Aorta (tissue), 5 donors: ENCODE measurements at regions not wholly inside any gene's neighbourhood (a gene's known extent, or its start where the extent isn't known, plus 50 kb on each side); places are given as distances from the start of the nearest gene placed in this dataset.
A peak's percentile ranks its signal among the peaks of the same experiment; 100 is the strongest.

Experiments used
- ATAC-seq: fragments of 200-7000 bp; cut with Tn5 transposase; one replicate; pipeline ENCODE4 v1.9.1; 2022; ENCODE audit warnings: moderate library complexity; ENCODE audit not compliant: low FRiP score
- DNase-seq, 2 donors: peaks; one replicate each; pipeline ENCODE4 v3.0.0-alpha.2; 2020
- H3K27ac ChIP-seq, 2 donors: one replicate each; pipeline ENCODE4 v1.5.1; 2013; ENCODE audit warnings: low read length in 2 of 2, mild to moderate bottlenecking in 2 of 2, moderate library complexity in 2 of 2, control low read depth in 1 of 2, inconsistent platforms in 1 of 2, low read depth in 1 of 2
- H3K27me3 ChIP-seq, 2 donors: one replicate each; pipeline ENCODE4 v1.6.1; 2013; ENCODE audit warnings: control low read depth in 1 of 2, low read length in 1 of 2, mild to moderate bottlenecking in 1 of 2, moderate library complexity in 1 of 2; ENCODE audit not compliant: insufficient read depth in 2 of 2, control insufficient read depth in 1 of 2
- H3K36me3 ChIP-seq, 2 donors: one replicate each; pipeline ENCODE4 v1.6.1; 2013; ENCODE audit warnings: control low read depth in 1 of 2, low read length in 1 of 2, mild to moderate bottlenecking in 1 of 2; ENCODE audit not compliant: insufficient read depth in 2 of 2, control insufficient read depth in 1 of 2
- H3K4me1 ChIP-seq, 2 donors: one replicate each; pipeline ENCODE4 v1.6.1; 2013; ENCODE audit warnings: low read length in 2 of 2, control low read depth in 1 of 2, mild to moderate bottlenecking in 1 of 2, moderate library complexity in 1 of 2; ENCODE audit not compliant: insufficient read depth in 2 of 2, control insufficient read depth in 1 of 2
- H3K4me3 ChIP-seq, 2 donors: one replicate each; pipeline ENCODE4 v1.5.1; 2013; ENCODE audit warnings: low read length in 2 of 2, control low read depth in 1 of 2, mild to moderate bottlenecking in 1 of 2
- H3K9me3 ChIP-seq: one replicate; pipeline ENCODE4 v1.6.1; 2013; ENCODE audit warnings: mild to moderate bottlenecking, low read length; ENCODE audit not compliant: control insufficient read depth
- WGBS, 2 donors: extraction: QIAGEN DNeasy Blood & Tissue Kit; methylation state at CpG; one replicate each; pipeline ENCODE4 v1.1.7; 2013; 5-methylcytosine and 5-hydroxymethylcytosine counted together
- intact Hi-C, 2 donors: fragments of 100-400 bp; cut with DNase I; formaldehyde crosslinking; loops; one replicate each; pipeline versions ENCODE4 v1.14.2 to v1.15.0; 2022
- donor health status: healthy with polysubstance abuse.
- donor health status: Bipolar disorder and iron deficiency.
- donor health status: DM: no; HTN: no; CAD: no.
- donor health status: DM: no; HTN: no; CAD: no.
- donor health status: DM: yes; HTN: yes; CAD: no.

- Histone ChIP-seq H3K4me1 (no peaks in the 10 kb centered on the region), H3K9me3 (no peaks in the 10 kb centered on the region), H3K36me3 (no peaks in the 10 kb centered on the region), H3K4me3 (no peak overlapping the region), H3K27ac (no peak overlapping the region), H3K27me3 (no peaks in the 10 kb centered on the region)
- intact Hi-C loops: no loop called here
- DNase-seq: peak in 1 of 2 donors; percentile 57
- no peak for ATAC-seq
- 94 to 95% methylated on average over 18 of the region's 18 CpGs for WGBS, 2 donors
Observed at GRCh38 chr3:35216501-35217266, 422.6 kb upstream of the ARPP21 start.

- Histone ChIP-seq H3K4me1 (no peaks in the 10 kb centered on the region), H3K9me3 (no peaks in the 10 kb centered on the region), H3K27me3 (no peaks in the 10 kb centered on the region), H3K4me3 (no peak overlapping the region), H3K36me3 (no peaks in the 10 kb centered on the region), H3K27ac (no peak overlapping the region)
- WGBS, 2 donors: 93 to 94% methylated on average over 1 of the region's 1 CpG
- intact Hi-C loops: no loop called here
- no peak for DNase-seq
- ATAC-seq: no peak
Observed at GRCh38 chr3:35223632-35224394, 415.5 kb upstream of the ARPP21 start.

- ATAC-seq (no peak), DNase-seq (no peak)
- WGBS, 2 donors: 27 to 38% methylated on average over 3 of the region's 3 CpGs
- intact Hi-C loops: no loop called here
- no peaks in the 10 kb centered on the region for H3K9me3 ChIP-seq
- H3K4me3 ChIP-seq: no peak overlapping the region
- no peak overlapping the region for H3K27ac ChIP-seq
- H3K36me3 ChIP-seq: no peaks in the 10 kb centered on the region
- no peaks in the 10 kb centered on the region for H3K27me3 ChIP-seq
- no peaks in the 10 kb centered on the region for H3K4me1 ChIP-seq
Observed at GRCh38 chr3:35224565-35225295, 414.6 kb upstream of the ARPP21 start.

GRCh38 chr3:35241236-35241635 is 398.1 kb upstream of the ARPP21 start:
- DNase-seq (no peak), ATAC-seq (no peak)
- 24 to 33% methylated on average over 2 of the region's 2 CpGs for WGBS, 2 donors
- H3K27me3 ChIP-seq: no peaks in the 10 kb centered on the region
- intact Hi-C loops: no loop called here
- no peak overlapping the region for H3K27ac ChIP-seq
- no peak overlapping the region for H3K4me3 ChIP-seq
- no peaks in the 10 kb centered on the region for H3K36me3 ChIP-seq
- H3K9me3 ChIP-seq: no peaks in the 10 kb centered on the region
- H3K4me1 ChIP-seq: no peaks in the 10 kb centered on the region

DNA sequence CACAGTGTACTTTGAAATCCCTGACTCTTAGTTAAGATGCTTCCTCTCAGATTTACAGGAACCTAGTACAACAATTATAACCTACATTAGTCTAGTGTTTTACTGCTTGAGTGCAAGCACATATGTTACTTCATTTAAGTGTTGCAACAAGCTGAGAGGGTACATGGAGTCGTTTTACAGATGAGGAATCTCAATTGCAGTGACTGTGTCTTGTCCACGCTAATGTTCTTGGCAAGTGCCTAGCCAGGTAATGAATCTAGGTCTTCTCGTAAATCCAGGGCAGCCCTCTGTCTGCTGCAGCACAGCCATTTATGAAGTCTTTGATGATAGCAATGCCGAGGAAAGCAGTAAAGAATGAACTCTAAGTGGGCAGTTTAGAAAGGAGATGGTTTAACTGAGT is 384.4 kb upstream of the ARPP21 start:
- no peaks in the 10 kb centered on the region for H3K4me1 ChIP-seq
- no peak overlapping the region for H3K27ac ChIP-seq
- no peaks in the 10 kb centered on the region for H3K36me3 ChIP-seq
- ATAC-seq (no peak), DNase-seq (no peak)
- intact Hi-C loops: no loop called here
- no peaks in the 10 kb centered on the region for H3K9me3 ChIP-seq
- no peaks in the 10 kb centered on the region for H3K27me3 ChIP-seq
- 49 to 59% methylated on average over 4 of the region's 4 CpGs for WGBS, 2 donors
- H3K4me3 ChIP-seq: no peak overlapping the region

GRCh38 chr3:35257641-35258040 is 381.7 kb upstream of the ARPP21 start:
- intact Hi-C loops: no loop called here
- Histone ChIP-seq H3K36me3 (no peaks in the 10 kb centered on the region), H3K4me1 (no peaks in the 10 kb centered on the region), H3K27me3 (no peaks in the 10 kb centered on the region), H3K27ac (no peak overlapping the region), H3K9me3 (no peaks in the 10 kb centered on the region), H3K4me3 (no peak overlapping the region)
- DNase-seq (no peak), ATAC-seq (no peak)

- DNase-seq: no peak
Observed at GRCh38 chr3:35262406-35262805, 376.9 kb upstream of the ARPP21 start.

GRCh38 chr3:35263477-35263876 is 375.8 kb upstream of the ARPP21 start:
- Histone ChIP-seq H3K4me3 (no peak overlapping the region), H3K9me3 (no peaks in the 10 kb centered on the region), H3K27me3 (no peaks in the 10 kb centered on the region), H3K4me1 (no peaks in the 10 kb centered on the region), H3K27ac (no peak overlapping the region), H3K36me3 (no peaks in the 10 kb centered on the region)
- intact Hi-C loops: no loop called here
- WGBS, 2 donors: 95 to 98% methylated on average over 1 of the region's 1 CpG
- ATAC-seq (no peak), DNase-seq (no peak)

More at GRCh38 chr3:35262406-35262805, 376.9 kb upstream of the ARPP21 start:
- no peak overlapping the region for H3K4me3 ChIP-seq
- intact Hi-C loops: no loop called here
- H3K27me3 ChIP-seq: no peaks in the 10 kb centered on the region
- no peaks in the 10 kb centered on the region for H3K9me3 ChIP-seq
- H3K27ac ChIP-seq: no peak overlapping the region
- ATAC-seq: no peak
- no peaks in the 10 kb centered on the region for H3K4me1 ChIP-seq
- no peaks in the 10 kb centered on the region for H3K36me3 ChIP-seq
